PC-3 (cell line): ENCODE measurements at regions not wholly inside any gene's neighbourhood (a gene's known extent, or its start where the extent isn't known, plus 50 kb on each side); places are given as distances from the start of the nearest gene placed in this dataset.

Source experiments
- ATAC-seq: fragments of 200-7000 bp; cut with Tn5 transposase; 2 replicates; pipeline ENCODE4 v1.9.1; 2020; ENCODE audit warnings: mild to moderate bottlenecking, moderate library complexity
- BruUV-seq: library from RNA; stranded (reverse); fragments of 400-500 nt; replicated peaks from 2 replicates; lab custom pipeline; 2021; lab: Mats Ljungman, UMichigan
- CTCF ChIA-PET: fragments of 300-600 bp; sonication (Branson Sonifier 250); formaldehyde crosslinking; loops from one replicate; lab custom pipeline; 2022; ENCODE audit warnings: antibody characterized with exemption; lab: Charles Lee
- POLR2A ChIA-PET: fragments of 300-600 bp; sonication (Branson Sonifier 250); formaldehyde crosslinking; loops from one replicate; lab custom pipeline; 2022; ENCODE audit warnings: antibody characterized with exemption; ENCODE audit not compliant: unreplicated experiment; lab: Charles Lee
- DNase-seq: peaks from one replicate; pipeline ENCODE4 v3.0.0-alpha.2; 2015
- H2AFZ ChIP-seq: fragments of 300-600 bp; sonication (generic); 2 replicates; pipeline ENCODE4 v1.6.0; 2016; ENCODE audit warnings: antibody characterized with exemption, low read length
- H3F3A ChIP-seq: fragments of 300-600 bp; sonication (generic); one replicate; pipeline ENCODE4 v1.6.0; 2017; ENCODE audit warnings: antibody characterized with exemption, low read length, control low read depth, mild to moderate bottlenecking; ENCODE audit not compliant: unreplicated experiment
- H3K27ac ChIP-seq: fragments of 300-600 bp; sonication (generic); 2 replicates; pipeline ENCODE4 v1.5.1; 2016; ENCODE audit warnings: mild to moderate bottlenecking, low read length
- H3K27me3 ChIP-seq: fragments of 300-600 bp; sonication (generic); 2 replicates; pipeline ENCODE4 v1.6.1; 2016; ENCODE audit warnings: low read length, mixed read lengths
- H3K36me3 ChIP-seq: fragments of 300-600 bp; sonication (generic); 2 replicates; pipeline ENCODE4 v1.6.1; 2016; ENCODE audit warnings: low read depth, mixed run types, low read length, mixed read lengths
- H3K4me1 ChIP-seq: fragments of 300-600 bp; sonication (generic); 2 replicates; pipeline ENCODE4 v1.5.1; 2016; ENCODE audit warnings: low read length; ENCODE audit not compliant: insufficient read depth
- H3K4me2 ChIP-seq: fragments of 300-600 bp; sonication (generic); 2 replicates; pipeline ENCODE4 v1.6.0; 2016; ENCODE audit warnings: low read length
- H3K4me3 ChIP-seq: fragments of 300-600 bp; sonication (generic); 2 replicates; pipeline ENCODE4 v1.5.1; 2016; ENCODE audit warnings: mild to moderate bottlenecking, low read length, mixed read lengths
- H3K79me2 ChIP-seq: fragments of 300-600 bp; sonication (generic); 2 replicates; pipeline ENCODE4 v1.6.1; 2017; ENCODE audit warnings: low read length, mixed read lengths
- H3K9ac ChIP-seq: fragments of 300-600 bp; sonication (generic); 2 replicates; pipeline ENCODE4 v1.6.0; 2016; ENCODE audit warnings: mild to moderate bottlenecking, low read length
- H3K9me2 ChIP-seq: fragments of 300-600 bp; sonication (generic); replicated peaks from 2 replicates; pipeline ENCODE4 v1.6.1; 2016; ENCODE audit warnings: mixed run types, low read length, mixed read lengths
- H3K9me3 ChIP-seq: fragments of 300-600 bp; sonication (generic); 2 replicates; pipeline ENCODE4 v1.6.1; 2016; ENCODE audit warnings: low read length, mixed read lengths
- H4K20me1 ChIP-seq: fragments of 300-600 bp; sonication (generic); 2 replicates; pipeline ENCODE4 v1.6.1; 2016; ENCODE audit warnings: low read length, mixed read lengths
- EZH2 ChIP-seq: fragments of 300-600 bp; sonication (generic); IDR thresholded peaks from one replicate; pipeline ENCODE4 v1.6.1; 2017; ENCODE audit warnings: antibody characterized with exemption, mild to moderate bottlenecking, low read length; ENCODE audit not compliant: unreplicated experiment
- EZH2phosphoT487 ChIP-seq: fragments of 300-600 bp; sonication (generic); IDR thresholded peaks from 2 replicates; pipeline ENCODE4 v1.6.1; 2018; ENCODE audit warnings: mild to moderate bottlenecking, antibody characterized with exemption, low read length, borderline replicate concordance
- intact Hi-C: fragments of 100-400 bp; cut with micrococcal nuclease; formaldehyde crosslinking; loops from 2 replicates; pipeline ENCODE4 v1.9.0; 2023
- TF ChIP-seq, protein P1 (sequence below): fragments of 300-600 bp; sonication (generic); conservative IDR thresholded peaks from 2 replicates; pipeline ENCODE4 v1.5.1; 2017; ENCODE audit warnings: antibody characterized with exemption, low read depth, mild to moderate bottlenecking, low read length

DNA sequence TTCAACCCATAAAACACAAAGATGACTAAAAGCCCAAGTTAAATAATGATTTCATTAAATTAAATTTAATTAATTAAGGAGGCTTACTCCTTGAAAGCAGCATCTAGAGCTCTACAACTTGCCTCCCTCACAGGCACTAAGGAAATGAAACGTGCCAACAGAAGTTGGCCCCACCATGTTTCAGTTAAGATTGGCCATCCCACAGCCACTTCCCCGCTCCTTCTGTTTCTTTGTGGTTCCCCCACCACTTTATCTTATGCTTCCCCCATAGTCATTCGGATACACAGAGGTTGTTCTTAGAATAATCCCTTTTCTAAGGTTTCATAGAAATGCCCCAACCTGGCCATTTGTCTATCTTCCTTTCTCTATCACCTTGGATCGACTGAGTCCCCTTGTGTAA lies 101.6 kb upstream of the RIOK3 start:
- H3K9ac ChIP-seq = no peak overlapping the region
- no TSS peak for BruUV-seq
- no peak overlapping the region for H3K4me3 ChIP-seq
- intact Hi-C loops = no loop called here
- POLR2A ChIA-PET = no interaction called here
- peaks cover 7% of the 10 kb centered on the region for H3K4me1 ChIP-seq
- no peak overlapping the region for H2AFZ ChIP-seq
- no peak overlapping the region for H3K4me2 ChIP-seq
- TF ChIP-seq, protein P1, sequence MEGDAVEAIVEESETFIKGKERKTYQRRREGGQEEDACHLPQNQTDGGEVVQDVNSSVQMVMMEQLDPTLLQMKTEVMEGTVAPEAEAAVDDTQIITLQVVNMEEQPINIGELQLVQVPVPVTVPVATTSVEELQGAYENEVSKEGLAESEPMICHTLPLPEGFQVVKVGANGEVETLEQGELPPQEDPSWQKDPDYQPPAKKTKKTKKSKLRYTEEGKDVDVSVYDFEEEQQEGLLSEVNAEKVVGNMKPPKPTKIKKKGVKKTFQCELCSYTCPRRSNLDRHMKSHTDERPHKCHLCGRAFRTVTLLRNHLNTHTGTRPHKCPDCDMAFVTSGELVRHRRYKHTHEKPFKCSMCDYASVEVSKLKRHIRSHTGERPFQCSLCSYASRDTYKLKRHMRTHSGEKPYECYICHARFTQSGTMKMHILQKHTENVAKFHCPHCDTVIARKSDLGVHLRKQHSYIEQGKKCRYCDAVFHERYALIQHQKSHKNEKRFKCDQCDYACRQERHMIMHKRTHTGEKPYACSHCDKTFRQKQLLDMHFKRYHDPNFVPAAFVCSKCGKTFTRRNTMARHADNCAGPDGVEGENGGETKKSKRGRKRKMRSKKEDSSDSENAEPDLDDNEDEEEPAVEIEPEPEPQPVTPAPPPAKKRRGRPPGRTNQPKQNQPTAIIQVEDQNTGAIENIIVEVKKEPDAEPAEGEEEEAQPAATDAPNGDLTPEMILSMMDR = no peak
- TF ChIP-seq EZH2phosphoT487 = no peak
- H3K27ac ChIP-seq = no peak overlapping the region
- no peaks in the 10 kb centered on the region for H3F3A ChIP-seq
- no peaks in the 10 kb centered on the region for H4K20me1 ChIP-seq
- DNase-seq (no peak), ATAC-seq (no peak)
- H3K79me2 ChIP-seq = no peaks in the 10 kb centered on the region
- H3K36me3 ChIP-seq = no peaks in the 10 kb centered on the region; the same call in none of the 2 replicates
- H3K9me3 ChIP-seq = no peaks in the 10 kb centered on the region
- CTCF ChIA-PET = no interaction called here
- no peaks in the 10 kb centered on the region for H3K27me3 ChIP-seq
- no peaks in the 10 kb centered on the region for H3K9me2 ChIP-seq

DNA sequence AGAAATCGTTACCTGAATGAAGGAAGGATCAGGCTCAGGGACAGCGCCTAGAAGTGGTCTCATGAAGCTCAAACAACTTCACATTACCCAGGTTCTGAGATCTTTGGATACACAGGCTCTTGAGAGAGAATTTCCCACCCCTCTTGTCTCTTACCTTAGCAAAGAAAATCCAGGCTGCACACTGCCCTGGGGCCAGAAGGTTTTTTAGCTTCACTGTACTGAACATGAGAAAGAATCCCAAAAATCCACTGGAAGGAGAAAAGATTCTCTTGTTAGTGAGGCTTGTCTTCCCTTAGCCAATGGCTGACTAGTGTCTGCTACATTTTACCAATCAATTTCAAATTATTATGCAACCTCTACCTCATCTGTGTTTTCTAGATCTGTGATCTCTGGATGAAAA lies 101.0 kb upstream of the RIOK3 start:
- Histone ChIP-seq H2AFZ (no peak overlapping the region), H3K4me1 (peaks cover 7% of the 10 kb centered on the region), H3K27me3 (no peaks in the 10 kb centered on the region), H3K9me2 (no peaks in the 10 kb centered on the region), H3K9ac (no peak overlapping the region), H3K4me3 (no peak overlapping the region), H3K4me2 (no peak overlapping the region), H3F3A (no peaks in the 10 kb centered on the region), H3K79me2 (no peaks in the 10 kb centered on the region), H3K27ac (no peak overlapping the region), H3K36me3 (no peaks in the 10 kb centered on the region; the same call in none of the 2 replicates), H4K20me1 (no peaks in the 10 kb centered on the region), H3K9me3 (no peaks in the 10 kb centered on the region)
- ATAC-seq (no peak), DNase-seq (no peak)
- TF ChIP-seq EZH2phosphoT487 (no peak), EZH2 (no peak)
- TF ChIP-seq, protein P1 = no peak
- intact Hi-C loops = no loop called here
- ChIA-PET POLR2A (no interaction called here), CTCF (no interaction called here)
- BruUV-seq = no TSS peak

GRCh38 chr18:23353459-23353858 lies 99.6 kb upstream of the RIOK3 start:
- H2AFZ ChIP-seq = no peak overlapping the region
- no peak overlapping the region for H3K4me3 ChIP-seq
- no peak overlapping the region for H3K9ac ChIP-seq
- H3K4me2 ChIP-seq = no peak overlapping the region
- TF ChIP-seq EZH2 (no peak), EZH2phosphoT487 (no peak)
- TF ChIP-seq, protein P1 = no peak
- H3K9me2 ChIP-seq = no peaks in the 10 kb centered on the region
- H3K27ac ChIP-seq = no peak overlapping the region
- no peaks in the 10 kb centered on the region for H3K27me3 ChIP-seq
- ATAC-seq = no peak
- no TSS peak for BruUV-seq
- no peak for DNase-seq
- intact Hi-C loops = no loop called here
- H3K4me1 ChIP-seq = peaks cover 7% of the 10 kb centered on the region
- no peaks in the 10 kb centered on the region; the same call in none of the 2 replicates for H3K36me3 ChIP-seq
- H4K20me1 ChIP-seq = no peaks in the 10 kb centered on the region
- CTCF ChIA-PET = no interaction called here
- no peaks in the 10 kb centered on the region for H3K79me2 ChIP-seq
- no peaks in the 10 kb centered on the region for H3F3A ChIP-seq
- no peaks in the 10 kb centered on the region for H3K9me3 ChIP-seq
- POLR2A ChIA-PET = no interaction called here
